Left lung (tissue), 4 donors: ENCODE measurements at regions not wholly inside any gene's neighbourhood (a gene's known extent, or its start where the extent isn't known, plus 50 kb on each side); places are given as distances from the start of the nearest gene placed in this dataset.
"Not testable (repeated sequence)": the region's sequence is repeated elsewhere in the genome, so short reads cannot be mapped to it uniquely, and the experiment has no call there.

Experiments
- ATAC-seq: fragments of 200-7000 bp; cut with Tn5 transposase; one replicate; pipeline ENCODE4 v1.9.1; 2020; ENCODE audit warnings: moderate library complexity
- DNase-seq, 4 donors: peaks; one replicate each; pipeline ENCODE4 v3.0.0-alpha.2; 2013 to 2020
- H3K27ac ChIP-seq, 2 donors: fragments of 200-600 bp; sonication (generic) in 1 of 2; one replicate each; pipeline versions ENCODE4 v1.5.0 to v1.8.0; 2020 to 2021
- H3K27me3 ChIP-seq, 2 donors: fragments of 200-600 bp; sonication (generic) in 1 of 2; one replicate each; pipeline versions ENCODE4 v1.5.0 to v1.8.0; 2020 to 2021
- H3K36me3 ChIP-seq, 2 donors: fragments of 200-600 bp; sonication (generic) in 1 of 2; one replicate each; pipeline versions ENCODE4 v1.5.0 to v1.8.0; 2020 to 2021
- H3K4me1 ChIP-seq, 2 donors: fragments of 200-600 bp; one replicate each; pipeline ENCODE4 v1.8.0; 2021
- H3K4me3 ChIP-seq, 2 donors: fragments of 200-600 bp; sonication (generic) in 1 of 2; one replicate each; pipeline versions ENCODE4 v1.5.0 to v1.8.0; 2020 to 2021; ENCODE audit warnings: mild to moderate bottlenecking in 1 of 2
- H3K9me3 ChIP-seq, 2 donors: fragments of 200-600 bp; sonication (generic) in 1 of 2; one replicate each; pipeline versions ENCODE4 v1.5.0 to v1.8.0; 2020 to 2021
- CTCF ChIP-seq, 2 donors: fragments of 200-600 bp; sonication (generic) in 1 of 2; IDR thresholded peaks; one replicate each; pipeline versions ENCODE4 v1.5.0 to v1.8.0; 2021; ENCODE audit warnings: antibody characterized with exemption in 2 of 2
- intact Hi-C, 2 donors: fragments of 100-400 bp; cut with DNase I; formaldehyde crosslinking; loops; one replicate each; pipeline versions ENCODE4 v1.11.2 to v1.14.2; 2022
- donor health status: DM: no; HTN: yes; CAD: no.
- donor health status: DM: no; HTN: no; CAD: no.

GRCh38 chr4:18111081-18111480, 89.5 kb upstream of the LCORL start:
- intact Hi-C loops = no loop called here
- ATAC-seq (no peak), DNase-seq (no peak)
- Histone ChIP-seq H3K27me3 (no peaks in the 10 kb centered on the region), H3K27ac (no peak overlapping the region), H3K4me3 (no peak overlapping the region), H3K9me3 (no peaks in the 10 kb centered on the region), H3K36me3 (no peaks in the 10 kb centered on the region), H3K4me1 (no peaks in the 10 kb centered on the region)
- no peak for TF ChIP-seq CTCF (IDR thresholded peaks at IDR 0.05)

- no peaks in the 10 kb centered on the region for H3K27me3 ChIP-seq
- no peak overlapping the region for H3K4me3 ChIP-seq
- no peaks in the 10 kb centered on the region for H3K36me3 ChIP-seq
- no peak for TF ChIP-seq CTCF (IDR thresholded peaks at IDR 0.05)
- H3K27ac ChIP-seq = no peak overlapping the region
- intact Hi-C loops = no loop called here
- ATAC-seq (no peak), DNase-seq (no peak)
- no peaks in the 10 kb centered on the region for H3K4me1 ChIP-seq
- H3K9me3 ChIP-seq = no peaks in the 10 kb centered on the region
Measured at GRCh38 chr4:18110099-18110498, 88.5 kb upstream of the LCORL start.

GRCh38 chr4:18109676-18110075, 88.1 kb upstream of the LCORL start:
- DNase-seq (no peak), ATAC-seq (no peak)
- no peak overlapping the region for H3K27ac ChIP-seq
- no peaks in the 10 kb centered on the region for H3K27me3 ChIP-seq
- H3K36me3 ChIP-seq = no peaks in the 10 kb centered on the region
- no peak for TF ChIP-seq CTCF (IDR thresholded peaks at IDR 0.05)
- no peak overlapping the region for H3K4me3 ChIP-seq
- H3K4me1 ChIP-seq = no peaks in the 10 kb centered on the region
- no peaks in the 10 kb centered on the region for H3K9me3 ChIP-seq
- intact Hi-C loops = no loop called here

GRCh38 chr4:18107848-18108528, 86.4 kb upstream of the LCORL start:
- H3K27ac ChIP-seq, DNase-seq, H3K27me3 ChIP-seq, H3K4me1 ChIP-seq, intact Hi-C loops, H3K36me3 ChIP-seq, H3K9me3 ChIP-seq, H3K4me3 ChIP-seq, ATAC-seq: not testable (repeated sequence)

GRCh38 chr4:18106620-18107019, 85.1 kb upstream of the LCORL start:
- no peak for DNase-seq
- no peaks in the 10 kb centered on the region for H3K36me3 ChIP-seq
- H3K4me3 ChIP-seq = no peak overlapping the region
- no peaks in the 10 kb centered on the region for H3K27me3 ChIP-seq
- no peaks in the 10 kb centered on the region for H3K4me1 ChIP-seq
- intact Hi-C loops = no loop called here
- H3K9me3 ChIP-seq = no peaks in the 10 kb centered on the region
- H3K27ac ChIP-seq = no peak overlapping the region
- no peak for ATAC-seq
- TF ChIP-seq CTCF (IDR thresholded peaks at IDR 0.05) = no peak
